Neural cell (in vitro differentiated cells): ENCODE measurements at regions not wholly inside any gene's neighbourhood (a gene's known extent, or its start where the extent isn't known, plus 50 kb on each side); places are given as distances from the start of the nearest gene placed in this dataset.

Experiments
- H2AFZ ChIP-seq: fragments of 200-600, 300-800 bp; sonication (generic), shearing (Covaris generic); 2 replicates; pipeline ENCODE4 v1.6.0; 2014; ENCODE audit warnings: low read depth, mild to moderate bottlenecking, antibody characterized with exemption, low read length, moderate library complexity
- H3F3A ChIP-seq: fragments of 200-600 bp; shearing (Covaris generic); 2 replicates; pipeline ENCODE4 v1.6.1; 2016; ENCODE audit warnings: mild to moderate bottlenecking, moderate library complexity, mixed read lengths, antibody characterized with exemption, low read length; ENCODE audit not compliant: insufficient read depth, poor library complexity, severe bottlenecking
- H3K27ac ChIP-seq: fragments of 200-600, 300-800 bp; sonication (generic), shearing (Covaris generic); 2 replicates; pipeline ENCODE4 v1.5.1; 2014; ENCODE audit warnings: mild to moderate bottlenecking, low read length, moderate library complexity
- H3K27me3 ChIP-seq: fragments of 300-800, 200-600 bp; sonication (generic), shearing (Covaris generic); 2 replicates; pipeline ENCODE4 v1.6.0; 2014; ENCODE audit warnings: mild to moderate bottlenecking, low read depth, low read length, moderate library complexity; ENCODE audit not compliant: insufficient read depth
- H3K36me3 ChIP-seq: fragments of 300-800, 200-600 bp; sonication (generic), shearing (Covaris generic); 2 replicates; pipeline ENCODE4 v1.5.1; 2014; ENCODE audit warnings: mild to moderate bottlenecking, antibody characterized with exemption, low read length, moderate library complexity; ENCODE audit not compliant: insufficient read depth
- H3K4me2 ChIP-seq: fragments of 300-800, 200-600 bp; sonication (generic), shearing (Covaris generic); 2 replicates; pipeline ENCODE4 v1.6.0; 2014; ENCODE audit warnings: mild to moderate bottlenecking, low read length
- H3K4me3 ChIP-seq: fragments of 300-800, 200-600 bp; sonication (generic), shearing (Covaris generic); 2 replicates; pipeline ENCODE4 v1.5.1; 2014; ENCODE audit warnings: mild to moderate bottlenecking, low read length, moderate library complexity
- H3K79me2 ChIP-seq: fragments of 200-600 bp; shearing (Covaris generic); replicated peaks from 2 replicates; pipeline ENCODE4 v1.6.0; 2014; ENCODE audit warnings: mild to moderate bottlenecking, low read length, moderate library complexity; ENCODE audit not compliant: insufficient read depth
- H3K9ac ChIP-seq: fragments of 300-800, 200-600 bp; sonication (generic), shearing (Covaris generic); 2 replicates; pipeline ENCODE4 v1.6.1; 2016; ENCODE audit warnings: mild to moderate bottlenecking, low read length, mixed read lengths
- H3K9me2 ChIP-seq: fragments of 200-600 bp; shearing (Covaris generic); 2 replicates; pipeline ENCODE4 v1.6.1; 2016; ENCODE audit warnings: mild to moderate bottlenecking, low read length, mixed read lengths; ENCODE audit not compliant: insufficient read depth
- H3K9me3 ChIP-seq: fragments of 200-600, 300-800 bp; sonication (generic), shearing (Covaris generic); 2 replicates; pipeline ENCODE4 v1.6.1; 2016; ENCODE audit warnings: mild to moderate bottlenecking, mixed run types, low read length, moderate library complexity, mixed read lengths
- H4K20me1 ChIP-seq: fragments of 200-600 bp; shearing (Covaris generic); 2 replicates; pipeline ENCODE4 v1.6.1; 2016; ENCODE audit warnings: mild to moderate bottlenecking, mixed run types; ENCODE audit not compliant: insufficient read depth
- EP300 ChIP-seq: fragments of 450-650 bp; conservative IDR thresholded peaks from 2 replicates; pipeline ENCODE4 v1.6.1; 2014; ENCODE audit warnings: antibody characterized with exemption, mild to moderate bottlenecking, moderate library complexity; ENCODE audit not compliant: poor library complexity, severe bottlenecking
- EZH2 ChIP-seq: fragments of 200-600, 300-800 bp; shearing (Covaris generic), sonication (generic); IDR thresholded peaks from 2 replicates; pipeline ENCODE4 v1.6.1; 2014; ENCODE audit warnings: antibody characterized with exemption, low read length, borderline replicate concordance, mild to moderate bottlenecking; ENCODE audit not compliant: insufficient read depth, poor library complexity, severe bottlenecking
- MXI1 ChIP-seq: fragments of 450-650 bp; conservative IDR thresholded peaks from 2 replicates; pipeline ENCODE4 v1.6.1; 2014; ENCODE audit warnings: antibody characterized with exemption, mild to moderate bottlenecking; ENCODE audit not compliant: poor library complexity, severe bottlenecking
- POLR2AphosphoS5 ChIP-seq: IDR thresholded peaks from 2 replicates; pipeline ENCODE4 v1.6.1; 2012
- RAD21 ChIP-seq: fragments of 450-650 bp; conservative IDR thresholded peaks from 2 replicates; pipeline ENCODE4 v1.6.1; 2014; ENCODE audit warnings: antibody characterized with exemption, mild to moderate bottlenecking, moderate library complexity
- SMC3 ChIP-seq: fragments of 450-650 bp; conservative IDR thresholded peaks from 2 replicates; pipeline ENCODE4 v1.6.1; 2014; ENCODE audit warnings: antibody characterized with exemption, mild to moderate bottlenecking, moderate library complexity; ENCODE audit not compliant: poor library complexity
- TAF1 ChIP-seq: IDR thresholded peaks from 2 replicates; pipeline ENCODE4 v1.6.1; 2012; ENCODE audit warnings: low read depth
- TF ChIP-seq, protein P1 (sequence below): fragments of 450-650 bp; IDR thresholded peaks from 2 replicates; pipeline ENCODE4 v1.5.1; 2014; ENCODE audit warnings: antibody characterized with exemption, mild to moderate bottlenecking, moderate library complexity; ENCODE audit not compliant: poor library complexity, severe bottlenecking
- TF ChIP-seq, protein P2 (sequence below): IDR thresholded peaks from 2 replicates; pipeline ENCODE4 v1.6.1; 2012; ENCODE audit warnings: borderline replicate concordance

DNA sequence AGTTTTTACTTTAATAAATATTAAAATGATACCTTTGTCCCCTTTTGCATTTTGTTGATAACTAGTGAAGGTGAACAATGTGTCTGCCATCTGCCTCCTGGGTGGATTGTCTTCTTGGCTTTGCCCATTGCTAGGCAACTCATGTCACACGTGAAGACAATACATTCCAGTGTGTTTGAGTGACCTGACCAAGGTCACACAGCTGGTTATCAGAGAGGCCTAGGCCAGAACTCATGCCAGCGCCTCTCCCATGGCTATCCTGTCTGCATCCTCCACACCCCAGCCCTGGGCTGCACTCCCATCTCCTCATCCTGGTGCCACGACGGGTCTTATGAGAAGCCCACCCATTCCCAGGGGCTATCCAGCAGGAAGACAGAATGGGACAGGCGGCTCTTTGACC, 108.7 kb downstream of the PLCE1 start:
- H3K27ac ChIP-seq: no peak overlapping the region
- no peaks in the 10 kb centered on the region for H3F3A ChIP-seq
- TF ChIP-seq RAD21: no peak
- TF ChIP-seq, protein P1, sequence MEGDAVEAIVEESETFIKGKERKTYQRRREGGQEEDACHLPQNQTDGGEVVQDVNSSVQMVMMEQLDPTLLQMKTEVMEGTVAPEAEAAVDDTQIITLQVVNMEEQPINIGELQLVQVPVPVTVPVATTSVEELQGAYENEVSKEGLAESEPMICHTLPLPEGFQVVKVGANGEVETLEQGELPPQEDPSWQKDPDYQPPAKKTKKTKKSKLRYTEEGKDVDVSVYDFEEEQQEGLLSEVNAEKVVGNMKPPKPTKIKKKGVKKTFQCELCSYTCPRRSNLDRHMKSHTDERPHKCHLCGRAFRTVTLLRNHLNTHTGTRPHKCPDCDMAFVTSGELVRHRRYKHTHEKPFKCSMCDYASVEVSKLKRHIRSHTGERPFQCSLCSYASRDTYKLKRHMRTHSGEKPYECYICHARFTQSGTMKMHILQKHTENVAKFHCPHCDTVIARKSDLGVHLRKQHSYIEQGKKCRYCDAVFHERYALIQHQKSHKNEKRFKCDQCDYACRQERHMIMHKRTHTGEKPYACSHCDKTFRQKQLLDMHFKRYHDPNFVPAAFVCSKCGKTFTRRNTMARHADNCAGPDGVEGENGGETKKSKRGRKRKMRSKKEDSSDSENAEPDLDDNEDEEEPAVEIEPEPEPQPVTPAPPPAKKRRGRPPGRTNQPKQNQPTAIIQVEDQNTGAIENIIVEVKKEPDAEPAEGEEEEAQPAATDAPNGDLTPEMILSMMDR: no peak
- TF ChIP-seq, protein P2, sequence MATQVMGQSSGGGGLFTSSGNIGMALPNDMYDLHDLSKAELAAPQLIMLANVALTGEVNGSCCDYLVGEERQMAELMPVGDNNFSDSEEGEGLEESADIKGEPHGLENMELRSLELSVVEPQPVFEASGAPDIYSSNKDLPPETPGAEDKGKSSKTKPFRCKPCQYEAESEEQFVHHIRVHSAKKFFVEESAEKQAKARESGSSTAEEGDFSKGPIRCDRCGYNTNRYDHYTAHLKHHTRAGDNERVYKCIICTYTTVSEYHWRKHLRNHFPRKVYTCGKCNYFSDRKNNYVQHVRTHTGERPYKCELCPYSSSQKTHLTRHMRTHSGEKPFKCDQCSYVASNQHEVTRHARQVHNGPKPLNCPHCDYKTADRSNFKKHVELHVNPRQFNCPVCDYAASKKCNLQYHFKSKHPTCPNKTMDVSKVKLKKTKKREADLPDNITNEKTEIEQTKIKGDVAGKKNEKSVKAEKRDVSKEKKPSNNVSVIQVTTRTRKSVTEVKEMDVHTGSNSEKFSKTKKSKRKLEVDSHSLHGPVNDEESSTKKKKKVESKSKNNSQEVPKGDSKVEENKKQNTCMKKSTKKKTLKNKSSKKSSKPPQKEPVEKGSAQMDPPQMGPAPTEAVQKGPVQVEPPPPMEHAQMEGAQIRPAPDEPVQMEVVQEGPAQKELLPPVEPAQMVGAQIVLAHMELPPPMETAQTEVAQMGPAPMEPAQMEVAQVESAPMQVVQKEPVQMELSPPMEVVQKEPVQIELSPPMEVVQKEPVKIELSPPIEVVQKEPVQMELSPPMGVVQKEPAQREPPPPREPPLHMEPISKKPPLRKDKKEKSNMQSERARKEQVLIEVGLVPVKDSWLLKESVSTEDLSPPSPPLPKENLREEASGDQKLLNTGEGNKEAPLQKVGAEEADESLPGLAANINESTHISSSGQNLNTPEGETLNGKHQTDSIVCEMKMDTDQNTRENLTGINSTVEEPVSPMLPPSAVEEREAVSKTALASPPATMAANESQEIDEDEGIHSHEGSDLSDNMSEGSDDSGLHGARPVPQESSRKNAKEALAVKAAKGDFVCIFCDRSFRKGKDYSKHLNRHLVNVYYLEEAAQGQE: no peak
- no peak for TF ChIP-seq SMC3
- TF ChIP-seq TAF1: no peak
- no peak for TF ChIP-seq EP300
- TF ChIP-seq MXI1: no peak
- no peak for TF ChIP-seq EZH2
- no peak for TF ChIP-seq POLR2AphosphoS5
- no peaks in the 10 kb centered on the region for H3K9me2 ChIP-seq
- no peaks in the 10 kb centered on the region for H3K9me3 ChIP-seq
- no peak overlapping the region for H3K4me3 ChIP-seq
- no peak overlapping the region for H3K9ac ChIP-seq
- H3K27me3 ChIP-seq: no peaks in the 10 kb centered on the region
- H4K20me1 ChIP-seq: no peaks in the 10 kb centered on the region
- H2AFZ ChIP-seq: no peak overlapping the region
- H3K79me2 ChIP-seq: no peaks in the 10 kb centered on the region
- H3K36me3 ChIP-seq: no peaks in the 10 kb centered on the region
- no peak overlapping the region for H3K4me2 ChIP-seq

DNA sequence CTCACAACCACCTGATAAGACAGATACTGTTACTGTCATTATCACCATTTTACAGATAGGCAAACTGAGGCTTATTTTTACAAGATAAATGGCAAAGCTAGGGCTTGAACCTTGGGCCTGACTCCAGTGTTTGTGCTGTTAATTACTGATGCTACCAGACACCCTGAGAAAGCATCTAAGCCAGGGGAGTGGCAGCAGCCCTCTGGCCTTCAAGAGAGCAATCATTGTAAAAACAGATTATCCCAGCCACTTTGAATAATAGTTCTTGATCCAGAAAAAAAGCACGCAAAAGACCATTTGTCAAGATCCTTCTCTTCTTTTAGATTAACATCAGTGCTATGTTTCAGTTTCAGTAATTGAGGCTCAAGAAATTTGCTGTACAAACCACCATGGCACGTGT, 109.5 kb downstream of the PLCE1 start:
- Histone ChIP-seq H3K9me2 (no peaks in the 10 kb centered on the region), H3K4me3 (no peak overlapping the region), H3F3A (no peaks in the 10 kb centered on the region), H3K9me3 (no peaks in the 10 kb centered on the region), H4K20me1 (no peaks in the 10 kb centered on the region), H3K9ac (no peak overlapping the region), H3K27me3 (no peaks in the 10 kb centered on the region), H3K79me2 (no peaks in the 10 kb centered on the region), H2AFZ (no peak overlapping the region), H3K27ac (no peak overlapping the region), H3K36me3 (no peaks in the 10 kb centered on the region), H3K4me2 (no peak overlapping the region)
- TF ChIP-seq EP300 (no peak), EZH2 (no peak), SMC3 (no peak), POLR2AphosphoS5 (no peak), TAF1 (no peak), MXI1 (no peak), RAD21 (no peak)
- TF ChIP-seq, protein P2: no peak
- TF ChIP-seq, protein P1: no peak
